Chondrocyte (in vitro differentiated cells): ENCODE measurements at regions not wholly inside any gene's neighbourhood (a gene's known extent, or its start where the extent isn't known, plus 50 kb on each side); places are given as distances from the start of the nearest gene placed in this dataset.

Source experiments
- DNase-seq: peaks from one replicate; pipeline ENCODE4 v3.0.0; 2021; ENCODE audit warnings: mixed read lengths, low spot score
- H3K27ac Mint-ChIP-seq: one replicate; pipeline ENCODE4 v1.8.0; 2021; ENCODE audit warnings: mild to moderate bottlenecking, moderate library complexity, mixed read lengths; ENCODE audit not compliant: unreplicated experiment
- H3K27me3 Mint-ChIP-seq: 2 replicates; pipeline ENCODE4 v1.8.0; 2021; ENCODE audit warnings: low read depth, mixed read lengths
- H3K36me3 Mint-ChIP-seq: 2 replicates; pipeline ENCODE4 v1.8.0; 2021; ENCODE audit warnings: low read depth, mixed read lengths
- H3K4me1 Mint-ChIP-seq: 2 replicates; pipeline ENCODE4 v1.8.0; 2021; ENCODE audit warnings: low read depth, mild to moderate bottlenecking, mixed read lengths
- H3K4me3 Mint-ChIP-seq: one replicate; pipeline ENCODE4 v1.8.0; 2021; ENCODE audit warnings: mild to moderate bottlenecking, moderate library complexity, mixed read lengths; ENCODE audit not compliant: unreplicated experiment
- H3K9me3 Mint-ChIP-seq: 2 replicates; pipeline ENCODE4 v1.8.0; 2021; ENCODE audit warnings: low read depth, mixed read lengths
- CTCF ChIP-seq: fragments of 200-600 bp; sonication (generic); IDR thresholded peaks from 2 replicates; pipeline ENCODE4 v1.5.0; 2021; ENCODE audit warnings: antibody characterized with exemption, mild to moderate bottlenecking, moderate library complexity

GRCh38 chr14:61215222-61216020 lies 65.7 kb downstream of the TMEM30B start:
- no peak for TF ChIP-seq CTCF
- Mint-ChIP-seq H3K27ac (peak overlapping the region; percentile 79), H3K4me1 (peaks cover 80% of the 10 kb centered on the region), H3K36me3 (peaks cover 2% of the 10 kb centered on the region), H3K27me3 (no peaks in the 10 kb centered on the region), H3K9me3 (no peaks in the 10 kb centered on the region), H3K4me3 (no peak overlapping the region)
- no peak for DNase-seq

- DNase-seq = no peak
These were observed 67.2 kb downstream of the TMEM30B start for GRCh38 chr14:61213920-61214319.

GRCh38 chr14:61213191-61213621 lies 67.9 kb downstream of the TMEM30B start:
- Mint-ChIP-seq H3K9me3 (no peaks in the 10 kb centered on the region), H3K4me3 (no peak overlapping the region)

More at GRCh38 chr14:61213920-61214319, 67.2 kb downstream of the TMEM30B start:
- H3K27ac Mint-ChIP-seq = no peak overlapping the region
- H3K9me3 Mint-ChIP-seq = no peaks in the 10 kb centered on the region
- TF ChIP-seq CTCF = no peak
- H3K36me3 Mint-ChIP-seq = peaks cover 2% of the 10 kb centered on the region
- H3K27me3 Mint-ChIP-seq = no peaks in the 10 kb centered on the region
- H3K4me3 Mint-ChIP-seq = no peak overlapping the region
- H3K4me1 Mint-ChIP-seq = peaks cover 65% of the 10 kb centered on the region

GRCh38 chr14:61212546-61212945 lies 68.6 kb downstream of the TMEM30B start:
- Mint-ChIP-seq H3K27ac (peak overlapping the region; percentile 53), H3K36me3 (peaks cover 2% of the 10 kb centered on the region), H3K4me3 (no peak overlapping the region), H3K4me1 (peaks cover 51% of the 10 kb centered on the region), H3K27me3 (no peaks in the 10 kb centered on the region), H3K9me3 (no peaks in the 10 kb centered on the region)
- TF ChIP-seq CTCF = no peak
- no peak for DNase-seq

More at GRCh38 chr14:61213191-61213621, 67.9 kb downstream of the TMEM30B start:
- H3K36me3 Mint-ChIP-seq = peaks cover 2% of the 10 kb centered on the region
- H3K27me3 Mint-ChIP-seq = no peaks in the 10 kb centered on the region
- peak overlapping the region; percentile 53 for H3K27ac Mint-ChIP-seq
- H3K4me1 Mint-ChIP-seq = peaks cover 58% of the 10 kb centered on the region
- TF ChIP-seq CTCF = no peak
- DNase-seq = no peak

- Mint-ChIP-seq H3K27me3 (no peaks in the 10 kb centered on the region), H3K27ac (no peak overlapping the region), H3K36me3 (peaks cover 2% of the 10 kb centered on the region), H3K9me3 (no peaks in the 10 kb centered on the region), H3K4me1 (peaks cover 44% of the 10 kb centered on the region), H3K4me3 (no peak overlapping the region)
- DNase-seq = no peak
- no peak for TF ChIP-seq CTCF
These were observed 69.5 kb downstream of the TMEM30B start for GRCh38 chr14:61211476-61212255.
